ENCODE measurements at regions not wholly inside any gene's neighbourhood (a gene's known extent, or its start where the extent isn't known, plus 50 kb on each side); places are given as distances from the start of the nearest gene placed in this dataset.
"Not testable (repeated sequence)": the region's sequence is repeated elsewhere in the genome, so short reads cannot be mapped to it uniquely, and the experiment has no call there.

GRCh38 chr2:34656632-34657031, 1057.5 kb upstream of the FAM98A start:
- no peak for DNase-seq

- no peak for DNase-seq
Observed at GRCh38 chr2:34652636-34653035, 1053.5 kb upstream of the FAM98A start.

GRCh38 chr2:34646901-34647300, 1047.8 kb upstream of the FAM98A start:
- no peak for DNase-seq

- DNase-seq = no peak
Observed at GRCh38 chr2:34632327-34632726, 1033.2 kb upstream of the FAM98A start.

GRCh38 chr2:34627003-34627402, 1027.9 kb upstream of the FAM98A start:
- no peak for DNase-seq

- DNase-seq = no peak
Observed at GRCh38 chr2:34604164-34604563, 1005.1 kb upstream of the FAM98A start.

- no peak for DNase-seq
Observed at GRCh38 chr2:34602262-34602661, 1003.2 kb upstream of the FAM98A start.

- no peak for DNase-seq
Observed at GRCh38 chr2:34601561-34601960, 1002.5 kb upstream of the FAM98A start.

GRCh38 chr2:34578641-34579040, 979.5 kb upstream of the FAM98A start:
- no peak for DNase-seq

- peak; percentile 3 for DNase-seq
Observed at GRCh38 chr2:34570266-34570872, 971.3 kb upstream of the FAM98A start.

- no peak for DNase-seq
Observed at GRCh38 chr2:34567128-34567527, 968.0 kb upstream of the FAM98A start.

- DNase-seq = no peak
Observed at GRCh38 chr2:34552337-34552736, 953.2 kb upstream of the FAM98A start.

GRCh38 chr2:34549710-34550345, 950.7 kb upstream of the FAM98A start:
- no peak for DNase-seq

- no peak for DNase-seq
Observed at GRCh38 chr2:34547900-34548299, 948.8 kb upstream of the FAM98A start.

GRCh38 chr2:34547340-34547739, 948.2 kb upstream of the FAM98A start:
- no peak for DNase-seq

GRCh38 chr2:34545486-34546136, 946.5 kb upstream of the FAM98A start:
- DNase-seq = no peak

GRCh38 chr2:34534761-34535160, 935.7 kb upstream of the FAM98A start:
- no peak for DNase-seq

- DNase-seq = no peak
Observed at GRCh38 chr2:34534341-34534740, 935.2 kb upstream of the FAM98A start.

GRCh38 chr2:34533585-34534183, 934.6 kb upstream of the FAM98A start:
- DNase-seq = no peak

- DNase-seq = no peak
Observed at GRCh38 chr2:34529965-34530364, 930.9 kb upstream of the FAM98A start.

GRCh38 chr2:34523958-34524514, 924.9 kb upstream of the FAM98A start:
- no peak for DNase-seq

- no peak for DNase-seq
Observed at GRCh38 chr2:34519659-34520058, 920.6 kb upstream of the FAM98A start.

- DNase-seq = no peak
Observed at GRCh38 chr2:34498561-34498960, 899.5 kb upstream of the FAM98A start.

- DNase-seq = not testable (repeated sequence)
Observed at GRCh38 chr2:34494192-34494591, 895.1 kb upstream of the FAM98A start.
